ENCODE measurements at regions not wholly inside any gene's neighbourhood (a gene's known extent, or its start where the extent isn't known, plus 50 kb on each side); places are given as distances from the start of the nearest gene placed in this dataset.

- TF ChIP-seq EZH2 (IDR thresholded peaks at IDR 0.05; ENCODE audit: low read depth) = no peak
- no peak for TF ChIP-seq CTCF (conservative IDR thresholded peaks at IDR 0.05)
These were observed 53.6 kb downstream of the ARL6IP4 start for GRCh38 chr12:123034022-123034541.
